GM19043 (cell line): ENCODE measurements at regions not wholly inside any gene's neighbourhood (a gene's known extent, or its start where the extent isn't known, plus 50 kb on each side); places are given as distances from the start of the nearest gene placed in this dataset.

ENCODE experiments used
- ATAC-seq: cut with Tn5 transposase; IDR thresholded peaks from one replicate; pipeline ENCODE4 v1.9.1; 2021; ENCODE audit warnings: low read depth; ENCODE audit not compliant: unreplicated experiment

GRCh38 chr10:107425931-107426553 is 261.5 kb upstream of the SORCS1 start:
- peak; percentile 54 for ATAC-seq

GRCh38 chr10:107424628-107425027 is 260.1 kb upstream of the SORCS1 start:
- no peak for ATAC-seq

DNA sequence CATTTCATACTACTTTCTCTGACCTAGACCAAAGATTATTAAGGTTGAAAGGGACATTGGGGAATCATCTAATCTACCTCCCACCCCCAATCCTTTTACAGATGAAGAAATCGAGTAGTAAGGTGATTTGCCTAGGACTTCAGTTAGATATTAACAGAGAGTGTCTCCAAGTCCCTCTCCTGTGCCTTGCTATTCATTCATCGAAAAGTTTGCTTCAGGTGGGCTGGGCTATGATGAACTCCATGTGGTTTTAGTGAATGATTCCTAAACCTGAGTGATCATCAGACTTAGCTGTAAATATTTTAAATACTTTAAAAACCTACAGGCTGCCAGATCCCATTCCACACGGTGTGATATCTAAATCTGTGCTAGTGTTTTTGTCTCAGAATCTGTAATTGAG is 259.4 kb upstream of the SORCS1 start:
- no peak for ATAC-seq

DNA sequence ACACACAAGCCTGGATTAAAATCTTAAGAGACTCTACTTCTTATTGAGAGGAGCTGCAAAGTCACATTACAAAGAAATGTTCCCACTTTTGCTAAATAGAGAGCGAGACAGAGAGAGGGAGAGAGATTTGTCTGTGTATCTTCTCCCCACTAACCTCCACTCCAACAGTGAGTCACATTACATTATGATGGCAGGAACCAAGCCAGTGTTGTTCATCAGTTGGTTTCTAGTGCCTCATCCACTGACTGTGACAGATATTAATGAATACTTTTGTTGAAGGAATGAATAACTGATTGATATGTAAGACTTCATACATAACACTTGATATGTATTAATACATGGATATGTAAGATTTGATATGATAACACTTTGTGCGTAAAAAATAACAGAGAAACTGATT is 258.2 kb upstream of the SORCS1 start:
- no peak for ATAC-seq

GRCh38 chr10:107420196-107420595 is 255.7 kb upstream of the SORCS1 start:
- no peak for ATAC-seq

- no peak for ATAC-seq
Observed at GRCh38 chr10:107418085-107418806, 253.7 kb upstream of the SORCS1 start.

GRCh38 chr10:107417446-107417845 is 252.9 kb upstream of the SORCS1 start:
- ATAC-seq = no peak

DNA sequence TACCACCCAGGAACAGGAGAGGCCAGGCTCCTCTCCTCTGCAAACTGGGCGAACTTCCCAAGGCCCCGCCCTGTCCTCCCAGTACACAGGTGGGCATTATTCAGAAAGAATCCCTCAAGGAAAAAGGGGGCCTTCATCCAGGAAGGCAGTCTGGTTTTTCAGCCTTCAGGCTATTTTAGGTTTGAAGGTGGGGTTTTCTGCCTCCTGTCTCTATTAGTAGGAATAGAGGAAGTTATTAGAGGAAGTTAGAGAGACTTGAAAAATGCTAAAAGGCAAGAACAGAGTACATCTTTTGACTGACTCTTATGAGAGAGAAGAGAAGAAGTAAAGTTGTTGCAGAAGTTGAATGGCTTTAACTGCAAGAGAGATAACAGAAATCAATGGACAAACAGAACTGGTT is 250.9 kb upstream of the SORCS1 start:
- no peak for ATAC-seq

GRCh38 chr10:107413971-107414370 is 249.5 kb upstream of the SORCS1 start:
- no peak for ATAC-seq

DNA sequence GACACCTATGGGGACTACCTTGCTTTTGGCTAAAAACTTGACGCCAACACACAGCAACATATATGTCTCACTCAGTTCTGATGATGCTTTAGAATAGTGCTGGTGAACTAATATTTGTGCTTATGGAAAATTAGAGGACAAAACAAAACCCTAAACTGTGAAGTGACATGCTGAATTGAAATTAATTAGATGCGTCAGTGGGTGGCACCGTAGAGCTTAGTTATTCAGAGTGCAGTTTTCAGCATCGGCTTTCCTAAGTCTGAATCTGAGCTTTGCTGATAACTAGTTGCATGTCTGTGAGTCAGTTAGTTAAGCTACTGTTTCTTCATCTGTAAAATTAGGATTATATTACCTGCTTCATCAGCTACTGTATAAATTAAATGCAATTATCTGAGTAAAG is 245.0 kb upstream of the SORCS1 start:
- ATAC-seq = peak; percentile 59

GRCh38 chr10:107398115-107398514 is 233.6 kb upstream of the SORCS1 start:
- no peak for ATAC-seq

DNA sequence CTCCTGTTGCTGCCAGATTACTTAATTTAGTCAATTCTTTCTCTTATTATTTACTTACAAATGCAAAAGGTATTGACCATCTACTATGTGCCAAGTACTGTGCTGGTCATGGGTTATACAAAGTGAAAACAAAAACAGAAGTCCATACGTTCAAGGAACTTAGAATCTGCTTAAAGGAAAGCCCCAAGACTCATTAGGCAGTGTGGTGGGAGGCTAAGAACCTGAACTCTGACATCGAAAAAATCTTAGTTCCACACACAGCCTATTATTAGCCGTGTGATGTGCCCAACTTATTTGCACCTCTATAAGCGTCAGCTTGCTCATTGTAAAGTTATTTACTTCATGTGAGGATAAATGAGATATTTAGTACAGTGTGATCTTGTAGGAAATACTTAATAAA is 227.4 kb upstream of the SORCS1 start:
- ATAC-seq = no peak

DNA sequence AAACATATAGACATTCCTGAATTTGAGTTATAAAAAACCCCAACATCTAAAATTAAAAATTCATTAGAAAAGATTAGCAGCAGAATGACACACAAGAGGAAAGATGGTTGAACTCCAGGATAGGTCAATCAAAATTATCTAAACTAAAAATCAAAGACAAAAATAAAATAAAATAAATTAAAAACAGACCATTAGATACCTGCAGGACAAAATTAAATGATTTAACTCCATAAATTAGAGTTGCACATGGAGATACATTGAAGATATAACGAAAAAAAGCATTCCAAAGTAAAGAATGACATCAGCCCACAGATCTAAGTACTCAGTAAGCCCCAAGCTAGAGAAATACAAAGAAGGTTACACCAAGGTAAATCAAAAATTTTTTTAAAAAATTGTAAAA is 226.1 kb upstream of the SORCS1 start:
- no peak for ATAC-seq

GRCh38 chr10:107383357-107383756 is 218.9 kb upstream of the SORCS1 start:
- ATAC-seq = no peak

DNA sequence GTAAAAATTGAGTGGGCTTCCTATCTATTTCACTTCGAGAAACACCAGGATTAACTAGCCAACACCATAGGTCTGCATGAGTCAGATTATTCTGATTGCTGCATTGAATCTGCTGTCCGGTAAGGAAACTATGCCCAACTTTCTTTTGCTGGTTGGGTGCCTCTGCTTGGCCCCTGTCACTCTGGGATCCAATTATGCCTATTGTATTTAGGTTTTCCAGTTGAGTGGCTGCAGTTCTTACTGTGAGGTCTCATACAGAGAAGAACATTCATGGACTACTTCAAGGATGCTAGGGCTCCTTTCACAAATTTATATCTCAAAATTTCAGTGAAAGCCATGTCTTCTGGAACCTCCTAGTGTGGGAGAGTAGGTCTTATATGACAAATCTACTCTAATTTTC is 215.1 kb upstream of the SORCS1 start:
- ATAC-seq = no peak

DNA sequence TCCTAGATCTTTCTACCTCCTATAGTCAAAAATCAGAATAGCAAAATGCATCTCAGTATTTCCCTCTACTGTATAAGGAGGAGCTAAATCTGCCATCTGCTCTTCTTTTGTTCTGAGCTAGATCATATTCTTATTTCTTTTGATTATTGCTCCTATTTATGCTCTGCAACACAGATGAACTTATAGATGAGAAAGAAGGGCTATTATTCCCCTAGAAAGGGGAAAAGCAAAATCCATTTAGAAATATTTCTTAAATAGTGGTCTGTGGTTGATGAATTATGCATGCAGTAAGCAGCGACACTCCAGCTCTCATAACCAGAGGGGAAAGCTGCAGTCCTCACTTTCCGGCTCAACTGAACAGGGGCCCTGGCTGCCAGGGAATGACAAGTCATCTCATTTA is 207.3 kb upstream of the SORCS1 start:
- ATAC-seq = no peak

- no peak for ATAC-seq
Observed at GRCh38 chr10:107364872-107365271, 200.4 kb upstream of the SORCS1 start.

DNA sequence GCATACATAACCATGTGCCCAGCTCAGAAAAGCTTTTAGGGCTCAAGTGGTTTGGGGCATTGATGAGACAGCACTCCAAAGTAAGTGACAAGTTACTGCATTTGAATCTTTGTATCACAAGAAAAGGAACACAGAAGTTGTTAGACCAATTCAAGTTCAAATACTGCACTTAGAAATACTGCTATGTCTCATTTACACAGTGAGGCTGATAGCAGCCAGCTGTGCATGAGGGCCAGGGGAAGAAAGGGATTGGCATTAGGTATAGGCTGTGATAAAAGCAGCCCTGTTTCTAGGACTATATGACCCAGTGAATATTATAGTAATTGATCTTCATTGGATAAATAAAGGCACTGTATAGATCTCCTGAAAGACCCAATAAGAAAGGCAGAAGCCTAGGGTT is 197.8 kb upstream of the SORCS1 start:
- ATAC-seq = no peak

GRCh38 chr10:107357033-107357432 is 192.5 kb upstream of the SORCS1 start:
- ATAC-seq = no peak

- ATAC-seq = no peak
Observed at GRCh38 chr10:107356396-107356795, 191.9 kb upstream of the SORCS1 start.

GRCh38 chr10:107342711-107343110 is 178.2 kb upstream of the SORCS1 start:
- no peak for ATAC-seq

- no peak for ATAC-seq
Observed at GRCh38 chr10:107341281-107341680, 176.8 kb upstream of the SORCS1 start.
